ENCODE measurements at regions not wholly inside any gene's neighbourhood (a gene's known extent, or its start where the extent isn't known, plus 50 kb on each side); places are given as distances from the start of the nearest gene placed in this dataset.
"Not testable (repeated sequence)": the region's sequence is repeated elsewhere in the genome, so short reads cannot be mapped to it uniquely, and the experiment has no call there.

DNA sequence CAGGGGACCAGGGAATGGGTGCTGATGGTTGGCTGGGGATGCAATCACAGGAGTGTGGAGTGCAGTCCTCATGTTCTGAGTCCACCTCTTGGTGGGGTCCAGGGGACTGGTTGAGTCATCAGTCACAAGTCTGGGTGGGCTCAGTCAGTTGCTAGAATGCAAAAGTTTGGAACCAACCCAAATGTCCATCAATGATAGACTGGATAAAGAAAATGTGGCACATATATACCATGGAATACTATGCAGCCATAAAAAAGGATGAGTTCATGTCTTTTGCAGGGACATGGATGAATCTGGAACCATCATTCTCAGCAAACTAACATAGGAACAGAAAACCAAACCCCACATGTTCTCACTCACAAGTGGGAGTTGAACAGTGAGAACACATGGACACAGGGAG, 199.0 kb upstream of the PITRM1 start:
- DNase-seq = not testable (repeated sequence)

DNA sequence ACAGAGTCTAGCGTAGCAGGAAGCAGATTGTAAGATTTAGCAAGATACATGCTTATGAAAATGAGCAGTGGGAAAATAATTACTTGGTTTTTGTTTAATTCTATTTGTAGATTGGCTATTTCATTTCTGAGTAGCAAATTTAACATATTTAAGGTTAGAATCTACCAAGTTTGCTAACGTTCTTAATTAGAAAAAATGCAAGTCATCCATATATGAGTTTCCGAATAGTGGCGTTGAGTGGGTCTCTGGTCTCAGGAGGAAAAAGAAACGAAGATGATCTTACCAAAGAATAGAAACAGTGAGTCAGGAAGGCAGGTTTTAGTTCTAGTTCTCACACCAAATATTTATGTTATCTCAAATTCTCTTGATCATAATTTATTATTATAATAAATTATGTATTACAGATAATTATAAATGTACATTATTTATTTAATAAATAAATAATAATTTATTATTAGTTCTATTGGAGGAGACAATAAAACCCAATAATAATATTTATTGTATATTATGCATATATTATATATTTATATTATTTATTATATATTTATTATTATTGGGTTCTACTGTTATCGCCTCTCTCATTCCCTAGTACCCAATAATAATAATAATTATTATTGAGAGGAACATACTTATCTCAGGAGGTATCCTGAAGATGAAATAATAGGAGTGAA, 194.3 kb upstream of the PITRM1 start:
- DNase-seq = no peak

DNA sequence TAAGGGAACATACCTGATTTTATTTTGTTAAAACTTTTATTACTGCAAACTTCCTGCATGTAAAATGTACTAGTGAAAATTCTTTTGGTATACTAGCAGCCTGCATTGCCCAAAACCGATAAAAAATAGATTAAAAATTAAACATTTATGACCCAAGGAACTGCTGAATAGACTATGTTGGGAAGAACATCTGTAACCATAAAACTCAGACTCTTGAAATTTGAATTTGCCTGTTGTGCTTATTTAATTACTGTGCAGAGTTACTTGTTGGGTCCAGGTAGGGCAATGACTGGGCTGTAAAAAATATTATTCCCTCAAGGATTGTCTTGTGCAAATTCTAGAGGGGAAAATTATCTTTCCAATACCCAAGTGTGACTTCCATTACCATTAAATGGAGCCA, 193.5 kb upstream of the PITRM1 start:
- no peak for DNase-seq

DNA sequence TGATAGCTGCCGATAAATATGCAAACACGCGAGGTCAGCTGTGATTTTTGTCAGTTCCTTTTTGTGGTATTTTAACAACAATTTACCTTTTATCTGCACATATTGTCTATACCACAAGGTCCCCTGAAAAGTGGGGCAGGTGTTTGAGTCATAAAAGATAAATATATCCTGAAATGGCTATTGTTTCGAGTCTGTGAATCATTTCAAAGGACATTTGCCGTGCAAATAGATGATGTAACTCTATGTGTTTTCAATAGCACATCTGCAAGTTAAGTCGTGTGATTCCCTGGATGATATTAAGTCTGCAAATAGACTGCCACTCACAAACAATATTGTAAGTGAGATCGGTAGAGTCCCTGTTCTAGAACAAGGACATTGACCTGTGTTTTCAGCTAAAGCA, 193.0 kb upstream of the PITRM1 start:
- no peak for DNase-seq

DNA sequence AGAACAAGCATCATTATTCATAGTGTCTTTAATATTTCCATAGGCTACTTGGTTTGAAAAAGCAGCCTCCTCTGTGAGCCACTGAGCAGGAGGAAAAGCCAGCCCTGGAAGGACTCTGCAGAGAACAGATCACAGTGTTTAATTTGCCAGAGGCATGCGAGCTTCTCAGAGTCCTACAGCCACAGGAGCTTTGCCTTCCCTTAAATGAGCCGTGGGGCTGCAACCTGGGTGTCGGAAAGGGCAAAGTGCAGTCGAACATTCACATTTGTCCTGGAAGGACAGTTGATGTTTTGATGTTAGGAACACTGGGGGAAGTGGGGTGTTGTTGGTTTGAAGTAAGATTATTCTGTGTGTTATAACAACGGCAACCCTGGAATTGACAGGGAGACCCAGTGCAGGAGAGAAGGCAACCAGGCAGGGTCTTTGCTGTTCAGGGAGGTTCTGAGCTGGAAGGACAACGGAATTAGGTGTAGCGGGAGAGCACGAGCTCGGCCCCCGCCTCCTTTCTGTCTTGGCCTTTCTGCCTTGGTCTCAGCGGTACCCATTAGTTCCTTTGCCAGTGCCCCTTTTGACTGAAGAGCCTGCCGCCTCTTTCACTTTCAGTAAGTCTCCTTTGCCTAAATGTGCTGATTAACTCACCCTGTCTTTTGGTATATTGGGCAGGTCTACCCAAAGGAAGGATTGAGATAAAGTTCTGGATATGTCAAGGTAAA, 192.3 kb upstream of the PITRM1 start:
- DNase-seq = no peak

DNA sequence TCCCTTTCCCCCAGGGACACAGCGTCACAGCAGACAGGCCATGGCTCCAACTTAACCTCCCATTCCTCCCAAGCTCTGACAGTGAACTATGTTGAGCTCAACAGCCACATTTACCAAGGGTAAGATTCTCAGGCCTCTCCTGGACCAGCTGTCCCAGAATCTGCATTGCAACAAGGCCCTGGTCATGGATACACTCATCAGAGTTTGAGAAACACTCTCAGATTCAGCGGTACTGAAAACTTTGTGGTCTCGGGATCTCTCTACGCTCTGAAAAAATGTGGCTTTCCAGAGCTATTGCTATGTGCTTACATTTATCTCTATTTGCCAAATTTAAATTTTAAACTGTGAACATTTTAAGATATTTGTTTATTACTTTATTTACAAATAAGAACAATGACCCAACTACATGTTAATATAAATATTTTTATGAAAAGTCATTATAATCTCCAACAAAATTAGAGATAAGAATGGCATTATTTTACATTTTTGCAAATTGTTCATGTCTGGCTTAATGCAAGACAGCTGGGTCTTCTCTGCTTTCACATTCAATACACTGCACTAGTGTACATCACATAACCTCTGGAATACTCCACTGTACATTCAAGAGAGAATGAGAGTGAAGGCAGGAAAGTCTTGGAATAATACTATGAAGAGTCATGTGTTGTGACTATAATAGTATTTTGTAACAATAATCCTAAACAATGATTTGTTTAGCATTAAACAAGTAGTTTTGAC, 190.9 kb upstream of the PITRM1 start:
- DNase-seq = no peak

DNA sequence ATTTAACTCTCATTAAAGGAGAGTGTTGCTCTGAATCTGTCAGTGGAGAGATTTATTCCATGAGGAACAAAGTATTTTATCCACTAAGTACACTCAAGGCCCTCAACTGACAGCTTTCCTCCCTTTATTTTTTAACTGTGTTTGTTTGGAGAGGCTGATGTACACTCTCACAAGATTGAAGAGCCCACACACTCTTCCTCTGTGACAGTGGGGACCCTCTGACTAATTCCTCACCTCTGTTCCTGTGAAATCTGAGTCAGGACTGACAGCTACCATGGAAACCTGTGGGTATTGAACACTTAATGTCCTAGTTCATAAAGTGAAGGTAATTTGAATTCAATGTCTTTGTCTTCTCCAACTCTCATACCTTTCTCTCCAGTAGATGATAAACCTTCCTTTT, 189.8 kb upstream of the PITRM1 start:
- DNase-seq = no peak

DNA sequence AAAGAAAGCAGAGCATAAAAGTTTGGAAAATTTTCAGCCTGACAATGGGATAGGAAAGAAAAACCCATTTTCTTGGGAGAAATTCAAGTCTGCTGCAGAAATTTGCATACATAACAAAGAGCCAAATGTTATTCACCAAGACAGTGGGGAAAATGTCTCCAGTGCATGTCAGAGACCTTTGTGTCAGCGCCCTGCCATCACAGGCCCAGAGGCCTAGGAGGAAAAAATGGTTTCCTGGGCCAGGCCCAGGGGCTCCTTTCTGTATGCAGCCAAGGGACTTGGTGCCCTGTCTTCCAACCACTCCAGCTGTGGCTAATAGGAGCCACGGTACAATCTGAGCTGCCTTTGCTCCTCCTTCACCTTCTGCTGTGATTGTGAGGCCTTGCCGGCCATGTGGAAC, 189.1 kb upstream of the PITRM1 start:
- no peak for DNase-seq

DNA sequence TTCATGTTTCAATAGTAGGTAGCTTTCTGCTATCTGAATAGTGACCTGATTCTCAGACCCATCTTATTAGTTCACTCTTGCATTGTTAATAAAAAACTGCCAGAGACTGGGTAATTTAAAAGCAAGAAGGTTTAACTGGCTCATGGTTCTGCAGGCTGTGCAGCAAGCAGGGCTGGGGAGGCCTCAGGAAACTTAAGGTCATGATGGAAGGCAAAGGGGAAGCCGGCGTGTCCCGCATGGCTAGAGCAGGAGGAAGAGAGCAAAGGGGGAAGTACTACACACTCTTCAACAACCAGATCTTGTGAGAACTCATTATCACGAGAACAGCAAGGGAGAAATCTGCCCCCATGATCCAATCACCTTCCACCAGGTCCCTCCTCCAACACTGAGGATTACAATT, 185.2 kb upstream of the PITRM1 start:
- DNase-seq = no peak

DNA sequence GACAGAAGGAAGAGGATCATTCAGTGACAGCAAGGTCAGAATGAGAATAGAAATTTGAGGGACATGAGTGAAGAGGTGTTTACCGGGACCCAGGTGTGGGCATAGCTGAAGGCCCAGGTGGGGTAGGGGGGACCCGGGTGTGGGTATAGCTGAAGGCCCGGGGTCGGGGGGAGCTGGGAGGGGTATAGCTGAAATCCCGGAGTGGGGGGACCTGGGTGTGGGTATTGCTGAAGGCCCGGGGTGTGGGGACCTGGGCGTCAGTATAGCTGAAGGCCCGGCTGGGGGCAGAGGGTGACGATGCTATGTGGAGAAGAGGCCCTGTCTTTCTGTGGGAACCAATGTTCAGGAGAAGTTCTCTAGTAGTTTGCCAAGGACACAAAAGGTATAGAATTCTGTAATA, 183.0 kb upstream of the PITRM1 start:
- no peak for DNase-seq

DNA sequence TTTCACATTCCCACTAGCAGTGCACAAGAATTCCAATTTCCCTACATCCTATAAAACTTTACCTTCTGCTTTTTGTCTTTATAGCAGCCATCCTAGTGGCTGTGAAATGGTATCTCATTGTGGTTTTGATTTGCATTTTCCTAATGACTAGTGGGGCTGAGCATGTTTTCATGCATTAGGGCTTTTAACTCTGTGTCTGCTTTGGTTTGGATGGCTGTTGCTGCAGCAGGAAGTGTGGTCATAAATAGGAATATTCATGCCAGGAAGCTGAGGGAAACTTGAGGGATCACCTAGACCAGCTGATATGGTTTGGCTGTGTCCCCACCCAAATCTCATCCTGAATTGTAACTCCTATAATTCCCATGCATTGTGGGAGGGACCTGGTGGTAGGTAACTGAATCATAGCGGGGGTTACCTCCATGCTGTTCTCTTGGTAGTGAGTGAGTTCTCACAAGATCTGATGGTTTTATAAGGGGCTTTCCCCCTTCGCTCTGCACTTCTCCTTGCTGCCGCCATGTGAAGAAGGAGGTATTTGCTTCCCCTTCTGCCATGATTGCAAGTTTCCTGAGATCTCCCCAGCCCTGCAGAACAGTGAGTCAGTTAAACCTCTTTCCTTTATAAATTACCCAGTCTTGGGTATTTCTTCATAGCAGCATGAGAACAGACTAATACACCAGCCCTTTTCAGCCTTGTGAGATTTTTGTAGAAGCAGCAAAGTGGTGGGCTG, 181.8 kb upstream of the PITRM1 start:
- peak; percentile 6 for DNase-seq

DNA sequence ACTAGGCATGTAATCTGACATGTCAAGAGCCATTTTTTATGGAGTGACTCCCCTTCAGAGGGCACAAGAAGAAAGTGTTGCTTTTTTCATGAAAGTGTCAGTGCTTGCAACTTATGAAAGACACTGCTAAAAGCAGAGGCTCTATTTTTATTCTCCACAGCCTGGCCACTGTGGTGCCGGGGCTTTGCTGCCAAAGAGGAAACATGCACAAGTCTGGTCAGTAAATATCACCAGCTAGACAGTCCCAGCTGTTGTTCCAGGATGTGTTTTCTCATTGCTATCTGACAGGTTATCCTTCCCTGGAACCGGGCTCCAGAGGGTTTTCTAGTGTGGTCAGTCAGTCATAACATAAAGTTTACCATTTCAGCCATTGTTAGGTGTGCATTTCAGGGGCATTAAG, 180.7 kb upstream of the PITRM1 start:
- DNase-seq = no peak

DNA sequence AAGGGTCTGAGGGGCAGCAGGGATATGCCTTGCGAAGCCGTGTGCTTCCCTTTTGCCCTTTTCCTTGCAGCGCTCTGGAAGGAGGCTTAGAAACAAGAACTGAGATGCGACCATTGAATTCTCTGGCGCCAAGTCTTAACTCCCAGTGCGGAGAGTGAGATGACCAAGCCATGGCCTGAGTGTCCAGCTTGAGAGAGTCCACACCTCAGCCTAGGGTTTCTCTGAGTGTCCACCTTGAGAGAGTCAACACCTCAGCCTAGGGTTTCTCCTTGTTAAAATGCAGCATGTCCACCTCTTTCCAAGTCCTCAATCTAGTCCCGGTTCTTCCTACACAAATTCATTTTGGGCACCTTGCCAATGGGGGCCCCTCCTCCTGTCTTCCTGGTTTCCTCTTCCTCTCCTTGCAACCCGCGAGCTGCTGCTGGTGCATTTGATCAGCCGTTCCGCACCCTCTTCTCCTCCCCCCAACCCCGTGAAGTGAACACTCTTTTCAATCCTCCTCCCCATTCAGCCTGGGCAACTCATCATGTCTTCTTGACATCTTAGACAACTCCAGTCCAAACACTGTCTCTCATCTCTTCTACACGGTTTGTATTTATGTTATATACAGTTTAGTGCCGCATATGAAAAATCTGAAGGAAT, 178.2 kb upstream of the PITRM1 start:
- no peak for DNase-seq

DNA sequence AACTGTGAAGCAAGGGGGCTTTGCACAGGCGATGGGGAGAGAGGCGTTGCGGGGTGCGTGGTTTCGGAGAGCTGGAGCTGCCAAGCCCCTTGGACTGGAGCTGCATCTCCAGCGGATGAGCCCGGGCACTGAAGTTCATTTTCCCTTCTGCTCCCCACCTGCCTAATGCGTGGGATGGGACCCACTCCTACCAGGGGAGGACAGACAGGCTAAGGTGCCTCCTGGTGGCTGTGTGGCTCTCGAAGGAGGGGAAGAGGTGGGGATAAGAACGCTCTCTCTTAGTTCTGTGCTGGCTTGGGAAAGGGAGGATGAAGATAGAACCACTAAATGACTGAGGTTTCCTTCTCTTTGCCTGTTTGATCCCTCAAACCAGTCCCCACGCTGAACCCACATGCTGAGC, 177.6 kb upstream of the PITRM1 start:
- DNase-seq = no peak

DNA sequence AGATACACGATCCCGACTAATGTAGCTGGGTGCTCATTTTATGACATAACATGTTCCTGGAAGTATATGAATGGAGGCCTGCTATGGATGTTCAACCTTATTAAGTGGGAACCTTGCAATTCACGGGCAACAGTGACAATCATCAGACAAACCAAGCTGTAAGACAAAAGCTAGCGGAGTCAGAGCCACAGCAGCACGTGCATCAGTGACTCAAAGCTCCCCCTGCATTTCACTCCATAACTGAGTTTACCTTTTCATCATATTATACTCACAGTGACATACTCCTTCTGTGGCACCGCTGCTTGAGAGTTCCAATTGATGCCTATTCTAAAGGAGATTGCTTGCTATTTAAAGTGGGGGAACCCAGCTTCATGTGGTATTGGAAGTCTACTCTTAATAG, 176.0 kb upstream of the PITRM1 start:
- no peak for DNase-seq

DNA sequence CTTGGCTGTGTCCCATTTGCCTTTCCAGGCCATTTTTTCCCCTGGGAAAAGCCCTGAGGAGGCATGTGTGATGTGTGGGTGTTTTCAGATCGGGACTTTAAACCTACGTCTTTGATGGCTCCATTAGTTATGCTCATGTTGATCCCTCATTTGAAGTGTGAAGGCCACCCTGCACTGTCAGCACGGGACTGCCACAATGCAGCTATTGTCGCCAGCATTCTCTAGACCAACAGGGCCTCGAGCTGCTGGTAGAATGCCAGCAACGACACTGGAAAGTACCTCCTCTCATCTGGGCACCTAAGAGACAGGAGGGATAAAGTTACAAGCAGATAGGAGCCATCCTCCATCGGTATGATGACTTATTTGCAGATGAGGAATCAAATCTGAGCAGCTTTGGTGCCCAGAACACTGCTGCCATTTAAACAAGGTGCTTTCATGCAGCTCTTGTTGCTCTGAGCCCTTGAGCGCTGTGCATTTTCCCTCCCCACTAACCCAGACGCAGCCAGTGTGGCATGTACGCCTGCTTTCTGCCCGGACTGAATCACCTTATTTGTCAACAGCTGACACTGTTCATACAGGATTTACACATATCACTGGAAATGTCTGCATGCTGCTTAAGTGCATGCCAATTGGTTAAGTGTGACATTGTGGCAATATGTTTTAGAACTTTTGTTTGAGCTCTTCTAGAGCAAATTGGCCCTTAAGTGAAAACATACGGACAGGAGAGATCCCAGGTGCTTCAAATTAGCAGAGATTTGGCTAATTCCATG, 175.0 kb upstream of the PITRM1 start:
- DNase-seq = no peak

DNA sequence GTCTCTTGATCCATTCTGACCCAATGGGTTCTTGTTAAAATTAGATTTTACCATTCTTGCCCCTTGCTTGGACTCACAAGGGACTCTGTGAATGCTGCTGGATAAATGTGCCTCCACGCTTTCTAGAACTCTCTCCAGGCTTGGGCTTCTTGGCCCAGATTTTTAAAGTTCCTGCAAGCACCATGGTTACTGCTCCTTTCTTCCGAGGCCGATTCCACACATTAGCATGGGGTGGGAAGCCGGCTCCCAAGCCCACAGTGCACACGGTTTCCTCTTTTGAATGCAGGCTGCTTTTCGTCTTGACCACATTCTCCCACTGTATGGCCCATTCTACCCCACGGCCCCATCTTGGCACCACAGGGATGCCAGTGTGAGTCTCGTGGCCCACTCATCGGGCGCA, 174.3 kb upstream of the PITRM1 start:
- no peak for DNase-seq

DNA sequence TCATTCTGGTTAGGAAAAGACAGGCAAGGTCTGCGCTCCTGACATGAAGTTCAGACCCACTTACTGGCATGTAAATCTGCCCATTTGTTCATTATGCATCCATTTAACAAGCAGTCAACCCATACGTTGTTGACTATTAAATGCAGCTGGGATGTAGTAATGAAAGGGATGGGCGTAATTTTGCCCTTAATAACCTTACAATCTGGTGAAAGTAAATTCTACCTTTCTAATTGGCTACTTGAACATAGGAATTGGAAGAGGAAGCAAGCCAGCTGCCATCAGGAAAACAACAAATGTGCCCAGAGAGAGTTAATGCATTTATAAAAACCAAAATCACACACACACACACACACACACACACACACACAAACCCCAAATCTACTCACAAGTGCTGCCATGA, 170.2 kb upstream of the PITRM1 start:
- no peak for DNase-seq

DNA sequence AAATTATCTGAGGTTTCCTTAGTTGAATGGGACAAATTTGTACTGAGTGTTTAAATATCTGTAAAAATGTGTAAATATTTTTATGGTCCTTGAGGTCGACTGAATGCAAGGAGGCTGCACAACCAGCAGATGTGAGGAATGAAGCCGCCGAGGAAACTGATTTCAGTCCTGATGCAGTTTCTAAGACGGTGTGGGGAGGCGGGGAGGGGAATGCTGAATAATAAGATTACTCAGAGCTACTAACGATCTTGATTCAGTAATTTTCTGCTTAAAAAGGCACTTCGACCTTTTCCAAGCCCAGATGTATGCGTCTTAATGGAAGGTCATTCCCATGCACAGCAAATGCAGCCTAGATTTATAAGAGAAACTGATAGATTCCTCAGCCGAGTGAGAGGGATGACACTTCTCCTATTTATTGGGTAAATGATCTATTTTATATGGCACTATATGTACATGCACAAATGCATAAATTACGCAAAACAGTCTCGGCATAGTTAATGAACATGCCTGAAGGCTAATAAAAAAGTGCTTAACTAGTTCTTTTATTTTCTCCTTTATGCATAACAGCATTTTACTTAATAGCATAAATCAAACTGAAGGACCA, 167.6 kb upstream of the PITRM1 start:
- DNase-seq = no peak

DNA sequence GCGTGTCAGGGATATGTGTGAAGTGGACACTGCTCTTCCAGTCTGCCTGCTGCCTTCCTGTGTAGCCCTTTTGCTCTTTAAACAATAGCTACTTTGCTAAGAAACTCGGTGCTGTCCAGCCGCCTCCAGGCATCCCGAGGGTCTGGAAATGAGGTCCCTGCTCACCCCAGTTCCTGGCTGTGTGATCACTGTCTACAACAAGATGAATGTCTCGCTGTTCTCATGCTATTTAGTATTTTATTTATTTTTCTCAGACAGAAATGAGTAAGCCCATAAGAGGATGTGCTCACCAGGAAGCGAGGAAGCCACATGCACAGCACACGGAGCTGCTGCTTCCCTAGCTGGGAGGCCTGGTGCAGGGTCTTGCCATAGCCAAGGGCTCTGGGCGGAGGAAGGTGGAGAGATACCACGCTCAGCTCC, 167.0 kb upstream of the PITRM1 start:
- DNase-seq = peak; percentile 54

DNA sequence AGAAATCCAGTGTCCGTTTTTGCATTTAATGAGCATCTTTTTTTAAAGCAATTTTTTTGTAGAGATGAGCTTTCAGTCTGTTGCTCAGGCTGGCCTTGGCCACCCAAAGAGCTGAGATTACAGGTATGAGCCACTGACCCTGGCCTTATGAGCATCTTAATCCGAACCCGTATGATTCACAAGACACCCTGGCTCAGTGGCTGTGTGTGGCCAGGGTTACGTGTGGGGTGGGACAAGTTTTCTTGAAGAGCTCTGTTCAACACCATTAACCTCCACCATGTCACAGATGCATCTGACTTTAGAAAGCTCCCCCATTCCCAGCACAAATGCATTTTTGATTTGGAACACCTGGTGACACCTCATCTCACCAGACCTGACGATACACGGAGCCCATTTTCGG, 166.5 kb upstream of the PITRM1 start:
- no peak for DNase-seq

DNA sequence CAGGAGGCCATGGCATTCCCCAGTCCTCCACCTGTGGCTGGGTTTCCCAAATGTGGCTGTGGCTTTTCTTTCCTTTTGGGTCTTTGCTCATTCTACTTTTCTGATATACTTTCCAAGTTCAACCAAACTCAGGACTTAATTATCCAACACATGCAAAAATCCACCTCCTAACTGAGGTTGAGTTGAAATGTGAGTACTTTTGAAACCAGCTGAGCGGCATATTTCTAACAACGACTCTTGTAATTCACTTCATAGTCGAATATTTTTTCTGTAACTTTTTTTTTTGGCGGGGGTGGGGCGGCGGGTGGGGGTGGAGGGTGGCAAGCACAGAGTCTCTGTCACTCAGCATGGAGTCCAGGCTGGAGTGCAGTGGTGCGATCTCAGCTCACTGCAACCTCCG, 165.2 kb upstream of the PITRM1 start:
- no peak for DNase-seq
